ENCODE measurements at regions not wholly inside any gene's neighbourhood (a gene's known extent, or its start where the extent isn't known, plus 50 kb on each side); places are given as distances from the start of the nearest gene placed in this dataset.
"Not testable (repeated sequence)": the region's sequence is repeated elsewhere in the genome, so short reads cannot be mapped to it uniquely, and the experiment has no call there.

DNA sequence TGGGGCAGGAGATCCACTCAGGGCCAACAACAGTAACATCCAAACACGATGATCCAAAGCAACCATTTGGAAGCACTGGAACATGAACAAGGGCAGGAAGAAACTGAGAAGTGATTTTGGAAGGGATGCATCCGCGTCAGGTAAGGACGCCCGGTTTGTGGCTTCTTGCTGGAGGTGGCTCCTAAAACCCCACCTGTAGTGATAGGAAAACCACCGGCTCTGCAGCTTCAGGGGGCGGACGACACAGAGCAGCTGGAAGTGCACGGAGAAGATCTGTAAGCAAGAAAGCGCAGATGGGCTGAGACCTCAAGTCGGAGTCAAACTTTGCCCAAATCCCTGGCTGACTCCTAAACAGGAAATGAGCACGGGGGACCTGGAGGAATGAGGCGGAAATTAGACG is 1066.1 kb downstream of the BRD1 start:
- no peak for DNase-seq

DNA sequence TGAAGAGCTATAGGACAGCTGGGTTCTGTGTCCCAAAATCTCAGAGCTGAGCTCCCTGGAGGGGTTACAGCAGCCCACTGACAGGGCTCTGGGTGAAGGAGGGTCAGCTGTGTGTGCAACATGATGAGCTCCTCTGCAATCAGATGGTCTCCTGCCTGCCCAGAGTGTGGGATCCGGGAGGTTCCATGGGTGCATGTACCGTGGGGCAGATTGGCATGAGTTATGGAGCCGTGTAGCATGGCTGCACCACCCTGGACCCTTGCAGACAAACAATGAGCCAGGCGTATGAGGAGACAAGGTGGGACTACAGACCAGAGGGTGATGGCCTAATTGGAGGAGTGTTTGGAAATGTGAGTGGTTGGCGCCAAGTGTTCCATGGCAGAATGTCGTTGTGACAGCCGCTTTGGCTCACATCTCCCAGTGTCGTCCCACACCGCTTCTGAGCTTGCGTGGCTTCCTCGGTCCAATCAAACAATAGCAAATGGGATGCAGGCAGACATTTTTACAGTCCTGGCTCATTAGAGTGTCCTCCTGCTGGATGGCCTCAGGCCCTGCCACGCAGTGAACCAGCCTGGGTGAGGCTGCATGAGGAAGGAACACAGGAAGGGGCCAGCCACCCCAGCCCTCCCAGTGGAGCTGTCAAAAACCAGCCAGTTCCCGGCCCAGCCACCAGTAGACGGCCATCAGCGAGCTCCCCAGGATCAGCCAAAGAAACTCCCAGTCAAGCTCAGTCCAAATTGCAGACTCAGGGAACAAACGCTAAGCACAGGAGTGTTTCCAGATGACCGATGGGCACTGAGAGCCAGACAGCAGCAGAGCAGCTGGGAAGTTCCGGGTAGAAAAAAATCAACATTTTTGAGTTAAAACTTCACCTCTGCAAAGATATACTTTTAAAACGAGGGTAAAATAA is 1066.9 kb downstream of the BRD1 start:
- no peak for DNase-seq

DNA sequence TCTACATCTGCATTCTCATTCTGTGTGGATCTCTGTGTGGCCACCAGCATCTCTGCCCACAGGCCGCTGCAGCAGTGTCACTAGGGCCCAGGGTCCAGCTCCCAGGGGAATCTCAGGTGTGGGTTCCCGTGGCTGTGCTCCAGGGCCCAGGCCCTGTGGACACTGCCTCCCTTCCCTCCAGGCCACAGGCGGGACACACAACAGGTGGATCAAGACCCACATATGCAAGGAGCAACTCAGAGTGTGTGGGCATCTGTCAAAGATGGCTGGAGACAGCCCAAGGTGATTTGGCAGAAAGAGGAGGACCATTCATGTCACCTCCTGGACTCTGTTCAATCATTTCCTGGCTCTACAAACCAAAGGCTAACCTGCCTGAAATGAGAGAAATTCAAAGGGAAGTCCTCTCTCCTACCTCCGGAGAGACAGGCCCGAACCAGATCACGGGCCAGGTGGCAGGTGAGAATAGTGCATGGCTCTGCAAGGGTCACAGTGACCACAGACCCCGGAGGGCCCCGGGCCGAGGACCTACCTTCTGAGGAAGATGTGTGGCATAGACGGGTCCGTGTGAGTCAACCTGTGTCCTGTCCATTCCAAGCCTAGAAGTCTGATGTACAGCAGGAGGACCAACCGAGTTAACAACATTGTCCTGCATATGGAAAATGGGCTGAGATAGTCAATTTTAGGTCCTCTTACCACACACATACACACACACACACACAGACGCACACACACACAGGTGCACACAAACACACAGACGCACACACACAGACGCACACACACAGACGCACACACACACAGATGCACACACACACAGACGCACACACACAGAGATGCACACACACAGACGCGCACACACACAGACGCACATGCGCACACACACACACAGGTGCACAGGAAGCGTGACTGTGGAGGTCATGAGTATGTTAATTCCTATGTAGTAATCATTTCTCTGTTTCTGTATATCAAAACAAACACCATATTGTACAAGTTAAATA is 1068.5 kb downstream of the BRD1 start:
- no peak for DNase-seq

DNA sequence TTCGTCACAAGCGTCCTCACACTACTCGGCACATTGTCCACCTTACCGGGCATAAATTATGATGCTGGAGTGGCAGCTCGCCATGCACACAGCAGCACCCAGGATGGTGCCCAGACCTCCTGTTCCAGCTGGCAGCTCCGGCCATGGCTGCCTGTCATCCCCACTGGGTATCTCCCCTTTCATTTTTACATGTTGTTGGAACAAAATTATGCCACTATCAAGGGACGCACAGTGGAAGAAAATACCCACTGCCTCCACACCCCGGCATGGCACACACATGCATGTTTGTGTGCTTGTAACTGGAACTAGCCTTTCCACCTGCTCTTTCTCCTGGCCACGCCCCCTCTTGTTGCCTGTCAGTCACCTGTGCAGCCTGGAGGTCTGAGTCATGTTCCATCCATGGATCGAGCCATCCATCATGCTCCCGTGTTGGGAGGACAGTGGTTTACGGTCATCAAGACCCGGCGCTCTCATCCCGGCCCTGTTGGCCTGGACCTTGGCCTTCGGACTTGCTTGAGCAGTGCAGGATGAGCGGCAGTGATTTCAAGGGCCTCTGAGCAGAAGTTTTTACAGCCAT is 1069.6 kb downstream of the BRD1 start:
- DNase-seq: no peak

DNA sequence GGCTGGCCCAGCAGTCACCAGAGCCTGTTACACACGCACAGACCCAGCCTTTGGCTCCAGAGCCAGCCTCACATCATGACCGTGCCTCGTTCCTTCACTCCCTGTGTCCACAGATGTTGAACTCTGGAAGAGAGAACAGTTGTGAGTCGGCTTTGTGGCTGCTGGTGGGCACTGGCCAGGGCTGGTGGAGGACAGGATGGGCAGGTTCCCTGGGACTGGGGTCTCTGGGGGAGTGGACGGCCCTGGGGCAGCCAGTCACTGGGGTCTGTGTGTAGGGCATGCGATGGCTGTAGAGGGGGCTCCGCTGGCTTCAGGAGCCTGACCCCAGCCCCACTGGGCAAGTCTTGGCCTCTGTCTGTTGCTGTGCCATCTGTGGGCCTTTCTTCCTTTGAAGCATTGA is 1070.1 kb downstream of the BRD1 start:
- DNase-seq: no peak

DNA sequence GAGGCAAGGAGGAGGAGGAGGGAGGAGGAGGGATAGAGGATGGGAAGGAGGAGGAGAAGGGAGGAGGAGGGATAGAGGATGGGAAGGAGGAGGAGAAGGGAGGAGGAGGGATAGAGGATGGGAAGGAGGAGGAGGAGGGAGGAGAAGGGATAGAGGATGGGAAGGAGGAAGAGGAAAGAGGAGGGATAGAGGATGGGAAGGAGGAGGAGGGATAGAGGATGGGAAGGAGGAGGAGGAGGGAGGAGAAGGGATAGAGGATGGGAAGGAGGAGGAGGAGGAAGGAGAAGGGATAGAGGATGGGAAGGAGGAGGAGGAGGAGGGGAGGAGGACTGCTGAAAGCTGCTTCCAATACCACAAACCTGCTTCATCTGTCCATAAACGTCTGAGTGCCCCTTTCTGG is 1070.5 kb downstream of the BRD1 start:
- not testable (repeated sequence) for DNase-seq

DNA sequence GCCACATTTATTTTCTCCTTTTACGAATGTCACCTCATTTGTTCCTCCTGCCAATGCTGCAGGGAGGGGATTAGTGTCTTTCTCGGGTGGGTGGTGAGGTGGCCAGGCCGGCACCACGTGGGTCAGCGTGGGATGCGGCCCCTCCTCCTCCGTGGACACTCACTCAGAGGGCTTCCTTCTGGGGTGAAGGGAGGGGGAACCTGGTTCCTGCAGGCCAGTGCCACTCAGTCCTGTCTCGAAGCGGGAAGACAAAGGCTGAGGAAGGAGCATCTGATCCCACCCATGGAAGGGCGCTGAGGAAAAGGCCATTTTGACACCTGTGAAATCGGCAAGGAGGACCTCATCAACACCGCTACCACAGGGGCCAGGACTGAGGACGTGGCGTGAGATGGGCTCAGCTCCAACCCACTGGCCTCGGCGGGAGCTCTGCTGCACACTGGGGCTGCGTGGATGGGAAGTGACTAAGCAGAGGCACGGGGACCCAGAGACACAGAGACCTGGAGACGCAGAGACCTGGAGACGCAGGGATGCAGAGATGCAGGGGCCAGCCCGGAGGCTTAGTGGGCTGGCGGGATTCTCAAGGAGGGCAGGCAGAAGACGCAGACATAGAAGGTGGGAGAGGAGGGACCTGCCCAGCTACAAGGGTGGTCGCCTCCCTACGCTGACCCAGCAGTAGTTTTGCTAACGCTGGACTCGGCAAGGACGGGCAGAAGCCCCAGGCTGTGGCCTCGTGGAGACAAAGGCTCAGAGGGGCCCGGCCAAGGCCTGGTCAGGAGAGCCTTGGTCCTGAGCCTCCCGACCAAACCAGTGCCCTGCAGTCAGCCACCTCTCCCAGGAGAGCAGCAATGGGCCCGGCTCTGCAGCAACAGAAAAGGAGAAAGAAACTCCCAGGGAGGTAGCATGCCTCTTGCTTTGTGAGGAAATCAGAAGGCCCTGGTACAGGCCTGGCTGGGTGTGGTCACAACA is 1071.2 kb downstream of the BRD1 start:
- DNase-seq: no peak

DNA sequence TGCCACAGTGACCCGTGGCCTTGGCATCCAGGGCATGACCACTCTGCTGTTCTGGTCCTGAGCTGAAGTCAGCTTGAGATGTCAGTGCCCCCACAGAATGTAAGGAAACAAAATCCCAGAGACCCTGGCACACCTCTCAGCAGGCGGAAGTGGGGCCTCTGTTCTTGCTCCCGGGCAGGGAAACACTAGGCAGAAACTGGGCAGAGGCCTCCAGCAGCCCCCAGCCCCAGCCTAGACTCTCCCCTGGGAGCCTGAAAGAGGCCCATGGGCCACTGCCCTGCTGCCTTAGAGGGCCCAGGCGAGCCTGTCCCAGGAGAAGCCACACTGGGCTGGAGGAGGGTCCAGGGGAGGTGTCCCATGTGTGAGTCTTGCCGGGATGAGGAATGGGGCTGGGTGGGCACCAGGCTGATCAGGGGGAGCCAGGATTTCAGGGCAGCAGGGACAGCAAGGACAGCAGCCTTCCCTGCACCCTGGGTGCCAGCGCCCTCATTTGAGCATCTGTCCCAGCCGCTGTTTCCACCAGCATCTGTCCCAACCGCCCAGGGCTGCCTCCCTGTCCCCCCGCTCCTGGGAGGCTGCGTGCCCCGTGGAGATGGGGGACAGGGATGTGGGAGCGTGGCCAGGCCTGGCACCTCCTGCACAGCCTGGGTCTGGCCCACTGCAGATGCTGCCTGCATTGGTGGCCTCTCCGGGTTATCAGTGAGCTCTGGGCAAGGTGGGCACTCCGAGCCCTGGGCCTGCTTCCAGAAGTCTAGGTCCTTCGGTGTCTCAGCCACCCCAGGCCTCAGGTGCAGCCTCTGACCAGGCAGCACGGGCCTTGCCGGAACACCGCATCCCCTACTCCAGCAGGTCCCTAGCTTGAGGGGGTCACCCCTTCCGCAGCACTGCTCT is 1072.4 kb downstream of the BRD1 start:
- no peak for DNase-seq

DNA sequence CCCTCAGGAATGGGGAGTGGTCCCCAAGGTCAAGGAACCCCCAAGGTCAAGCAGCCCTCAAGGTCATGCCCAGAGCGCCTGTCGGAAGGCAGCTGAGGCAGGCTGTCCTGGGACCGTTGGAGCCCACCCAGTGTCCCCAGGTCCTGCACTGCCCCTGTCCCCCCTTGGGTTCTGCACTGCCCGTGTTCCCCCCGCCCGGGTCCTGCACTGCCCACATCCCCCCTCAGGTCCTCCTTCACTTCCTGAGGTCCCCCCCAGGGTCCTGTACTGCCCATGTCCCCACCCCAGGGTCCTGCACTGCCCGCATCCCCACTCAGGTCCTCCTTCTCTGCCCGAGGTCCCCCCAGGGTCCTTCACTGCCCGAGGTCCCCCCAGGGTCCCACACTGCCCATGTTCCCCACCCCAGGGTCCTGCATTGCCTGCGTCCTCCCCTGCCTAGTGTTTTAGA is 1073.0 kb downstream of the BRD1 start:
- DNase-seq: no peak

DNA sequence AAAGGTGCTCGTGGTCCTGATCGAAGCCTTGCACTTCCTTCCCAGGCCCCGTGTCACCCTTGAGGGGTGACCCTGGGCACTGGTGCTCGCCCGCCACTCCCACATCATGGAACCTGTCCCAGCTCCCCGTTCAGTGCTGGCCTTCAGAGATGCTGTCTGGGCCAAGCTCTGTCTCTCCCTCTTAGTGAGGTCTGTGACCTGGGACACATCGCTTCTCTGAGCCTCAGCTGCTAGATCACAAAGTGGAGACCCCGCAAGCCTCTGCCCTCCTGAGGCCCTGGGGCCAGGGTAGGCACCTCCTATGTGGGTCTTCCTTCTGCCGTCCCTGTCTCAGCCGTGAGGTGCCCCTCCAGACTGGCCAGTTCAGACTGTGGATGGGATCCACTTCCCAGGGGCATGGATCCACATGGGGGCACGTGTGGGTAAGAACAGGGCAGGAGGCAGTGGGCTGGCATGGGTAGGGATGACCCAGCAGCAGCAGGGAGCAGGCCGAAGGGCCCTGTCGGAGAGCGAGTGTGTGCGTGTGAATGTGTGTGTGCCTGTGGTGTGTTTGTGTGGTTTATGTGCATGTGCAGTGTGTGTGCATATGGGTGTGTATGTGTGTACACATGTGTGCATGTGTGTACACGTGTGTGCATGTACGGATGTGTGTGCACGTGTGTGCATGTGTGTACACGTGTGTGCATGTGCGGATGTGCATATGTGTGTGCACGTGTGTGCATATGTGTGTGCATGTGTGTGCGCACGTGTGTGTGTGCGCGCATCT is 1073.7 kb downstream of the BRD1 start:
- DNase-seq: no peak

DNA sequence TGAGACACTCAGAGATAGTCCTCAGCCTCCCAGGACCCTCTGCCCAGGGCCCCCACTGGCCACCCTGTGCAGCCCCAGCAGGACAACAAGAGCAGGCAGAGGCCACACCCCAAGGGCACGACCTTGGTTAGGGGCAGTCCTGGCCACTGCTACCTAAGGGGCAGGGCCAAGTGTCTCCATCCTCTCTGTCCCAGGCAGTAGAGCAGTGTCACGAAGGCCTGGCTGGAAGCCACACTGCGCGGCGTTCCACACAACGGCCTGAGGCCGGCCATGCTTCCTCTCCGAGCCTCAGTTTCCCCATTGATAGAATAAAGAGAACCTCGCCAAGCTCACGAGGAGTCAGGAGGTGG is 1074.3 kb downstream of the BRD1 start:
- DNase-seq: no peak

DNA sequence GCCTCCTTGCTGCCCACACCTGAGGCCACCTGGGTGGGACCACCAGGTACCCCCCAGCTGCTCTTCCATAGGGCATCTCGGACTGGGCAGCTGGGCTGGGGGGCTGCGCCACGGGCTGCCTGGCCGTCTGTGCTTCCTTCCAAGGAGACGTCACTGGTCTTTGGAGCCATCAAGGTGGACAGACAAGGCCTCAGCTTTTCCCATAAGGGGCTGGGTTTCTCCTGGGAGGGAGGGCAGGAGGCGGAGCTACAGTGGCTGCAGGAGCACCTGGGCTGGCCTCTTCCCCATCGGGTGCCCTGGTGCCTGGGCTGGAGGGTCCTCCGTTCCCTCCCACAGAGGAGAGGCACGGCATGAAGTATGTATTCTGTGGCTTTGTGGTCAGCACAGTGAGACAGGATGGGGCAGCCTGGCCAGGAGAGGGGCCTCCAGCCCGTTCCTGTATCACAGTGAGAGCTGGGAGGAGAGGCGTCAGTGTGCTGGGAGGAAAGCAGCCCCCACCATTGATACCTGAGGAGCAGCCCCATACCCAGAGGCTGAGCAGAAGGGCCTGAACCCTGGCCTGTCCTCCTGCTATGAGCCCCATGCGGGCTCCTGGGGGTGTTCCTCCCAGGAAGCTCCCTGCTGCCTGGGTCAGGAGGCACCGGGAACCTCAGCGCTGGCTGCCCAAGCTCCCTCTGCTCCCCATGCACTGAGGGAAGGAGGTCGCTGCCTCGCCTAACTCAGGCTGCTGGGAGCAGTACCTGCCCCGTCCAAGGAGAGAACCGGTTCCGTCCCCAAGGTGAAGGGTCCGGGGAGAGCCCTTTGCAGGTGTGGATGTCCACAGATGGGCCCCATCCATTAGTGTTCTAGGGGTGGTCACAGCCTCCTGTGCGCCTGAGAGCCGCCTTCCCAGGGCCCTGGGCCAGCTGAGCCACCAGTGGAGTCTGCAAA is 1075.0 kb downstream of the BRD1 start:
- no peak for DNase-seq

DNA sequence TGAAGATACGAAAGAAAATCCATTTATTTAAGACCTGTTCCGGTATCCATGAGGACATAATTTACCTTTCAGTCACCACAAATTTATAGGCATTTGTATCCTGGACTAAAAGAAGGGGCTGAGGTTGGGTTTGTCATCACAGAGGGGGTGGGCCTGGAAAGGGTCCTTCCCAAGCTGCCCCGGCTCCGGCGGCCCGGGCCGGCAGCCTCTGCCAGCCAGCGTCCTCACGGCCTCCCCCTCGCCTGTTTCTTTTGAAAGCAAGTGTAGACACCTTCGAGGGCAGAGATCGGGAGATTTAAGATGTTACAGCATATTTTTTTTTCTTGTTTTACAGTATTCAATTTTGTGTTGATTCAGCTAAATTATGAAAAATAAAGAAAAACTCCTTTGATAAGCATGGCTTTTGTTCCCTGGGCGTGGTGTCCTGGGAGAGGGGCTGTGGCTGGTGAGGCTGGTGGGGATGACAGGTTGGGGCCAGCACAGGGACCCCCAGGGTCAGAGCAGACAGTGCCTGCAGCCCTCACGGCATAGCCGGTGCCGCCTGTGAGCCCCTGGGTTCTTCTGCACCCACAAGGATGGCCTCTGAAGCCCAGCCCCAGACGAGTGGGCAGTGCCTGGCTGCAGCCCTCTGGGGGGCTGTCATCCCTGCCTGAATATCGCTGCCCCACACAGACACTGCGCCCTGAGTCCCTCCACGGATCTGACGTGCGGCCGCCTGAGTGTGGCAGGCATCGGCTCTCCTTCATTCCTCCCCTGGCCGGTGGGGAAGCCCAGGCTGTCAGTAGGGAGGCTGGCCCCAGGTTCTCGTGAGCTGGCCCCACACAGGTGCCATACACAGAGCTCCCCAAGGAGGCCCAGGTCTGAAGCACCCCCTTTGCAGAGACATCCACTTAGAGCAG is 1075.9 kb downstream of the BRD1 start:
- DNase-seq: no peak

DNA sequence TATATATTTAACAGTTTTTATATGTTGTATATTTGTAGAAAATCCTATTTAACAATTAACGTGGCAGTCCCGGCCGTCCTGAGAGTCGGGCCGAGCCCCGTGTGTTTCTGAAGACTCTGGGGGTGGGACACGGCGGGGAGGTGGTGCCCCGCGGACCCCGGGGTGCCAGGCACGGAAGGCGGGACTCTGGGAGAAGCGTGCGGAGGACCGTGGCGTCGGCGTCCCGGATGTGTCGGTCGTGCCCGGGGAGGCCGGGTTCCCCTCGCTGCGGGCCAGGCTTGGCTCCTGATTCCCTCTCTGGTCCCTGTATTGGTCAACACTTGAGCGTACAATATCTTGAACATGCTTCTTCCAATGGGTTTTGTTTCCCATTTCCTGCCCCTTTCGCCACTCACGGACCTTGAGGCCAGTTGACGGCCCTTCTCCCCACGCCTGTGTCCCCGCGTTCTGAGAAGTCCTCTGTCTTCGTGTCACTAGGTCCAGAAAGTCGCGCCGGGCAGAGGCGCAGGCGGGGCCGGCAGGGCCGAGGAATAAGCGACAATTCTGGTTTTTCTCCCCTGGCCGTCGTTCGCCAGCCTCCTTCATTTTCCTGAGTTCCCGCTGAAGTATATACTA is 1076.7 kb downstream of the BRD1 start:
- DNase-seq: no peak

DNA sequence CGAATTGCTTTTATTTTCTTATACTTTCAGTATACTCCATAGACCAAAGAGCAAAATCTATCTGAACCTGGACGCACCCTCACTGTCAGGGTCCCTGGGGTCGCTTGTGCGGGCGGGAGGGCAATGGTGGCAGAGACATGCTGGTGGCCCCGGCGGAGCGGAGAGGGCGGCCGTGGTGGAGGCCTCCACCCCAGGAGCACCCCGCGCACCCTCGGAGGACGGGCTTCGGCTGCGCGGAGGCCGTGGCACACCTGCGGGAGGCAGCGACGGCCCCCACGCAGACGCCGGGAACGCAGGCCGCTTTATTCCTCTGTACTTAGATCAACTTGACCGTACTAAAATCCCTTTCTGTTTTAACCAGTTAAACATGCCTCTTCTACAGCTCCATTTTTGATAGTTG is 1077.4 kb downstream of the BRD1 start:
- DNase-seq: no peak

DNA sequence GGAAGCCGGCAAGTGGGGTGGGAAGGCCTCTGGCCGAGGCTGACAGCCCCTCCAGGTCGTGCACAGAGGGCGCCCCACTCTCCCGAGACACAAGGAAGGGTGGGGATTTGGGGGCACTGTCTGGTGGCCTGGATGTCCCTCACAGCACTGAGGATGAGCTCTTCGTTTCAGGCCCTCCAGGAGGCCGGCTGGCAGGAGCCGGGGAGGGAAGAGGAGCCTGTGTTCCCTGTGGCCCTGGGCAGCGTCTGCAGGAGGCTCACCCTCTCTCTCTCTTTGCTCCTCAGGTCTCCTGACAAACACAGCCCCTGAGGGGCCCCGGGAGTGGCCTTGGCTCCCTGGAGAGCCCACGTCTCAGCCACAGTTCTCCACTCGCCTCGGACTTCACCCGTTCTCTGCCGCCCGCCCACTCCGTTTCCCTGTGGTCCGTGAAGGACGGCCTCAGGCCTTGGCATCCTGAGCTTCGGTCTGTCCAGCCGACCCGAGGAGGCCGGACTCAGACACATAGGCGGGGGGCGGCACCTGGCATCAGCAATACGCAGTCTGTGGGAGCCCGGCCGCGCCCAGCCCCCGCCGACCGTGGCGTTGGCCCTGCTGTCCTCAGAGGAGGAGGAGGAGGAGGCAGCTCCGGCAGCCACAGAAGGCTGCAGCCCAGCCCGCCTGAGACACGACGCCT is 1078.0 kb downstream of the BRD1 start:
- DNase-seq: no peak
